HG03378 (cell line): ENCODE measurements at regions not wholly inside any gene's neighbourhood (a gene's known extent, or its start where the extent isn't known, plus 50 kb on each side); places are given as distances from the start of the nearest gene placed in this dataset.

Source experiments
- ATAC-seq: cut with Tn5 transposase; IDR thresholded peaks from one replicate; pipeline ENCODE4 v1.9.1; 2021; ENCODE audit warnings: mild to moderate bottlenecking, moderate library complexity; ENCODE audit not compliant: unreplicated experiment

GRCh38 chr5:117999939-118000549, 988.3 kb downstream of the DTWD2 start:
- peak; percentile 77 for ATAC-seq

GRCh38 chr5:117982691-117983090, 1005.7 kb downstream of the DTWD2 start:
- no peak for ATAC-seq

- no peak for ATAC-seq
Measured at GRCh38 chr5:117973785-117974184, 1014.6 kb downstream of the DTWD2 start.

DNA sequence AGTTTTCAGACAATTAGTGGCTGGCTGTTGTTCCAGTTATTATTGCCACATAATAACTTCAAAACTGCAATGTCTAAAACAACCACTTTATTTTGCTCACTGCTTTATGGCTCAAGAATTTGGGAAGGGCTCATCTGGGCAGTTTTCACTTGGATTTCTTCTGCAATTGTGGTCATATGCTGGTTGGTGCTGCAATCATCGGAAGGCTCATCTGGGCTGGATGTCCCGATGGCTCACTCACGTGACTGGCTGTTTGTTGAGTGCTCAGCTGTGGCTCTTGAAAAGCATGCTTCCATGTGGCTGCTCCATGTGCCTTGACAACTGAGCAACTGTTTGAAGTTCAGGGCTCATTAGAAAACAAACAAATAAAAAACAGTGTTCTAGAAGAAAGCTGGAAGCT, 1032.5 kb downstream of the DTWD2 start:
- no peak for ATAC-seq

DNA sequence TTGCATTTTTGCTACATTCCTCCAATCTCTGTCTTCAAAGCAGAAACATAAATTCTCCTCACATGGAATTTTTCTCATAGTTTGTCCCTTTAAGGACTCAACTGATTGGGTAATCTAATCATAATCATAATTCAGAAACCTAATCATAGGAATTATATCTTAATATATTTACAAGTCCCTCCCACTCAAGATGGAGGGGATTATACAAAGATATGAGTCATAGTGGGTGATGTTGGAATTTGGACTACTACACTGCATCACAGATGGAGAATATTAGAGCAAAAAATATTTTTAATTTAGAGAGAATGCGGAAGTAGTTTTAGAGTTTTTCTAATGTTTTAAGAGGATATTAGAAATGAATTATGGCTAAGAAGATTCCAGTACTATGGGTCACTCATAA, 1034.0 kb downstream of the DTWD2 start:
- no peak for ATAC-seq

DNA sequence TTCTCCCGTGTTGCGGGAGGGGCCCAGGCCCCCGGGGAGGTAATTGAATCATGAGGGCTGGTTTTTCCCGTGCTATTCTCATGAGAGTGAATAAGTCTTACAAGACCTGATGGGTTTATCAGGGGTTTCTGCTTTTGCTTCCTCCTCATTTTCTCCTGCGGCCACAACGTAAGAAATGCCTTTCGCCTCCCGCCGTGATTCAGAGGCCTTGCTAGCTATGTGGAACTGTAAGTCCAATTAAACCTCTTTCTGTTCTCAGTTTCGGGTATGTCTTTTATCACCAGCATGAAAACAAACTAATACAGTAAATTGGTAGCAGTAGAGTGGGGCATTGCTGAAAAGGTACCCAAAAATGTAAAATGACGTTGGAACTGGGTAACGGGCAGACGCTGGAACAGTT, 1035.1 kb downstream of the DTWD2 start:
- ATAC-seq = no peak

- no peak for ATAC-seq
Measured at GRCh38 chr5:117947836-117948235, 1040.5 kb downstream of the DTWD2 start.

GRCh38 chr5:117947121-117947520, 1041.2 kb downstream of the DTWD2 start:
- no peak for ATAC-seq

GRCh38 chr5:117945258-117945657, 1043.1 kb downstream of the DTWD2 start:
- no peak for ATAC-seq

- no peak for ATAC-seq
Measured at GRCh38 chr5:117943541-117943940, 1044.8 kb downstream of the DTWD2 start.

- no peak for ATAC-seq
Measured at GRCh38 chr5:117942861-117943519, 1045.4 kb downstream of the DTWD2 start.

- no peak for ATAC-seq
Measured at GRCh38 chr5:117893211-117893610, 1095.1 kb downstream of the DTWD2 start.

GRCh38 chr5:117892360-117892759, 1096.0 kb downstream of the DTWD2 start:
- ATAC-seq = no peak

GRCh38 chr5:117889596-117889995, 1098.8 kb downstream of the DTWD2 start:
- no peak for ATAC-seq

DNA sequence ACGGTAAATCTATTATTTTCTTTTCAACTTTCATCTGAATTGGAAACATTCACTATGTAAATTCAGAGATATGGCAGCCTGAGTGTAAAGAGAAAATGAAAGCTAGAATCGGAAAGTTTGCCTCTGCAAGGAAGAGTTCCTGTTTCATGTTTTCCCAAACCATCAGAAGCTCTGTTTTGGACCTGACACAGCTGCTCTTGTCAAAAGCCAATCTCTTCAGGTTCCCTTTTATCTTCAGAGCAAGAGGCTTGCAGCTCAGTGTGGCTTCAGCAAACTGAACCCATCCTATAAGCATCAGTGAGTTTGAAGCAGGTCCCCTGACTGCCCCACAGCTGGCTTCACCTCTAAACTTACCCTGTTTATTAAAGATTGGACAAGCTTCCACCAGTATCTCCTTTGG, 1099.7 kb downstream of the DTWD2 start:
- peak; percentile 95 for ATAC-seq

DNA sequence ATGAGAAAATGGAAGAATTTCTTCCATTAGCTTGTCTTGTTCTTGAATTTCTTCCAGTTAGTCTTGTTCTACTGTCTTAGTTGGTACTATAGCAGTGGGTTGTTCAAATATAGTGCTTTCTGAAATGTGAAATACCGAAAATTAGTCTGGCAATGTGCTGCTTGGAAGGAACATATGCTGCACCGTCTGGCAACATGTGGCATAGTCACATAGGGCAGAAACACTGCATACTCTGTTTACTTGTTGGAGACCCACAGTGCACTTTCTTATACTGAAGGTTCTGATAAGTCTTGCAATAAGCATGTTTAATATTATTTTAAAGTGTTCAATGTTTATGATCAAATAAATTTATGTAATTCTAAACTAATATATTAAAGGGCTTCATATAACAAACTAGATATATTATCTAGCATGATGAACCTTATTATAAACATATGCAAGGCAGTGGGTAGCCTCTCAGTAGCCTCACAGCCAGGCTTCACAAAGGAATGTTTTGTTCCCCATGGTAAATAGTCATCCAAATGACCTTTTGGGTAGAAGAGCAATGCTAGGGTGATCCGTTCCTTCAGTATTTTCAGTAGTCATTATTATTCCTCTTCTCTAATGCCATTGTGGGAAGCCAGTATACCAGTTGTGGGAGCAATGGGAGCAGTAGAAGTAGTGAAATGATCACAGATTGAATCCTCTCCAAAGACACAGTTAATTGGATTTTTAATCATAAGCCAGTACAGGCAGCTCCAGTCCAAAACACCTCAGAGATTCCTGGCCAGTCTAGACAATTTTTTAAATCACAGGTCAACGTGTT, 1106.7 kb downstream of the DTWD2 start:
- ATAC-seq = no peak

- ATAC-seq = no peak
Measured at GRCh38 chr5:117880932-117881331, 1107.4 kb downstream of the DTWD2 start.

DNA sequence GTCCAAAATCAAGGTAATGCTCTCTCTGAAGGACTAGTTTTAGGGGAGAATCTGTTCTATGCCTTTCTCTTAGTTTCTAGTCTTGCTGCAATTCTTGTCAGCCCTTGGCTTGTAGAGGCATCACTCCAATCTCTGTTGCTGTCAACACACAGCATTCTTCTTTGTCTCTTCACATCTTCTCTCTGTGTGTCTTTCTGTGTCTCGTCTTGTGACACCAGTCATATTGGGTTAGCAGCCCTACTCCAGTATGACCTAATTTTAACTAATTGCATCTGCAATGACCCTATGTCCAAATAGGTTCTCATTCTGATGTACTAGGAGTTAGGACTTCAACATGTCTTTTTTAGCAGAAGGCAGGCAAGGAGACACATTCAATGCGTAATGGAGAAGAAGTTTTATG, 1110.6 kb downstream of the DTWD2 start:
- ATAC-seq = no peak

- no peak for ATAC-seq
Measured at GRCh38 chr5:117872798-117873368, 1115.5 kb downstream of the DTWD2 start.

DNA sequence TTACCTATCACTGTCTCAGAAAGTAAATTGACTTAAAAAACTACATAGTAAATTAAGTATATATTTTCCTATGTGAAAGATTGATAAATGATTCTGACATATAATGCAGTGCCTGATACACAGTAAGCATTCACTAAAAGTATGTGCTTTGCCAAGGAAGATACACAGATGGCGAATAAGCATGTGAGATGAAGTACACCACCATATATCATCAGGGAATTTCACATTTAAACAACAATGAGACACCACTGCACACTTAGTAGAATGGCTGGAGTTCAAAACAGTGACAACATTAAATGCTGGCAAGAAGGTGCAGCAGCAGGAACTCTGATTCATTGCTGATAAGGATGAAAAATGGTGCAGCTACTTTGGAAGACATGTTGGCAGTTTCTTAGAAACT, 1118.8 kb downstream of the DTWD2 start:
- ATAC-seq = no peak

DNA sequence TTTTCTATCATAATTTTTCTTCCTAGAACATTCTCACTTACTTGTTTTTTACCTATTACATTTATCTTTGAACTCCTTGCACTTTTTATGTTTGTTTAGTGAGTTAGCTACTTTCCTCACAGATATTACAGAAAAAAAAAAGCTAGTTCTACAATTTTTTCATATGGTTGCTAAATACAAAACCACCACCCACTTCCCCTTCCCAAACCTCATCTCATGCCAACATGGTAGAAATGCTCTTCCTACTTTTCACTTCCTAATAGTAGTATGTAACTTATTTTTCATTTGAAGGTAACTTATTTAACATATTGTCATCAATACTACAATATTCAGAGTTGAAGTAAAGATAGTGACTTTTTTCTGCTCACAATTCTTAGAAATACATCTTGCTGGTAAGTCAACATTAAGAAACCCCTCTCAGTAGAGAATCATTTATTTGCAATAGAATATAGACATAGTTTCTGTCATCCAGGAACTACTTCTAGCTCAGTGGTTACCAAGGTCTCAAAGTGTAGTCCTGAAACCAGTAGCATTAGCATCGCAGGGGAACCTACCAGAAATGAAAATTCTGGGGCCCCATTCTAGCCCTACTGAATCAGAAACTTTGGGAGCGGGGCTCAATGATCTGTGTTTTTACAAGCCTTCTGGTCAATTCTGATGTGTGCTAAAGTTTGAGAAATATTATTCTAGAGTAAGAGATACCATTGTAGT, 1124.6 kb downstream of the DTWD2 start:
- ATAC-seq = no peak
